ENCODE measurements at regions not wholly inside any gene's neighbourhood (a gene's known extent, or its start where the extent isn't known, plus 50 kb on each side); places are given as distances from the start of the nearest gene placed in this dataset.

- intact Hi-C loops (cut with DNase I): no loop called here
Measured at GRCh38 chr4:164529058-164529457, 224.9 kb upstream of the SMIM31 start.

GRCh38 chr4:164529486-164529885 lies 224.4 kb upstream of the SMIM31 start:
- Histone ChIP-seq H3K36me3 (replicated peaks in 1 of 2; ENCODE audit: insufficient read depth in 1 of 2, low read depth in 2 of 2) (no peaks in the 10 kb centered on the region), H3K27me3 (no peaks in the 10 kb centered on the region), H3K4me1 (no peaks in the 10 kb centered on the region), H3K9me3 (no peaks in the 10 kb centered on the region), H3K4me3 (no peak overlapping the region), H3K27ac (no peak overlapping the region)
- no peak for ATAC-seq
- DNase-seq: no peak
- intact Hi-C loops (cut with DNase I): no loop called here
- 67 to 72% methylated on average over 5 of the region's 5 CpGs for WGBS, 2 donors
- TF ChIP-seq POLR2A (IDR thresholded peaks at IDR 0.05): no peak

More at GRCh38 chr4:164529058-164529457, 224.9 kb upstream of the SMIM31 start:
- H3K27me3 ChIP-seq: no peaks in the 10 kb centered on the region
- no peaks in the 10 kb centered on the region for H3K36me3 ChIP-seq (replicated peaks in 1 of 2; ENCODE audit: insufficient read depth in 1 of 2, low read depth in 2 of 2)
- H3K27ac ChIP-seq: no peak overlapping the region
- no peak for ATAC-seq
- no peak overlapping the region for H3K4me3 ChIP-seq
- DNase-seq: no peak
- TF ChIP-seq, protein P1, sequence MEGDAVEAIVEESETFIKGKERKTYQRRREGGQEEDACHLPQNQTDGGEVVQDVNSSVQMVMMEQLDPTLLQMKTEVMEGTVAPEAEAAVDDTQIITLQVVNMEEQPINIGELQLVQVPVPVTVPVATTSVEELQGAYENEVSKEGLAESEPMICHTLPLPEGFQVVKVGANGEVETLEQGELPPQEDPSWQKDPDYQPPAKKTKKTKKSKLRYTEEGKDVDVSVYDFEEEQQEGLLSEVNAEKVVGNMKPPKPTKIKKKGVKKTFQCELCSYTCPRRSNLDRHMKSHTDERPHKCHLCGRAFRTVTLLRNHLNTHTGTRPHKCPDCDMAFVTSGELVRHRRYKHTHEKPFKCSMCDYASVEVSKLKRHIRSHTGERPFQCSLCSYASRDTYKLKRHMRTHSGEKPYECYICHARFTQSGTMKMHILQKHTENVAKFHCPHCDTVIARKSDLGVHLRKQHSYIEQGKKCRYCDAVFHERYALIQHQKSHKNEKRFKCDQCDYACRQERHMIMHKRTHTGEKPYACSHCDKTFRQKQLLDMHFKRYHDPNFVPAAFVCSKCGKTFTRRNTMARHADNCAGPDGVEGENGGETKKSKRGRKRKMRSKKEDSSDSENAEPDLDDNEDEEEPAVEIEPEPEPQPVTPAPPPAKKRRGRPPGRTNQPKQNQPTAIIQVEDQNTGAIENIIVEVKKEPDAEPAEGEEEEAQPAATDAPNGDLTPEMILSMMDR (IDR thresholded peaks at IDR 0.05): no peak
- TF ChIP-seq POLR2A (IDR thresholded peaks at IDR 0.05): no peak
- no peaks in the 10 kb centered on the region for H3K4me1 ChIP-seq
- no peaks in the 10 kb centered on the region for H3K9me3 ChIP-seq
- WGBS, 2 donors: 52 to 57% methylated on average over 2 of the region's 2 CpGs

- TF ChIP-seq, protein P1 (IDR thresholded peaks at IDR 0.05): no peak
- TF ChIP-seq POLR2A (IDR thresholded peaks at IDR 0.05): no peak
- intact Hi-C loops (cut with DNase I): no loop called here
- Histone ChIP-seq H3K27ac (no peak overlapping the region), H3K4me1 (no peaks in the 10 kb centered on the region), H3K9me3 (no peaks in the 10 kb centered on the region), H3K27me3 (no peaks in the 10 kb centered on the region), H3K4me3 (no peak overlapping the region), H3K36me3 (replicated peaks in 1 of 2; ENCODE audit: insufficient read depth in 1 of 2, low read depth in 2 of 2) (no peaks in the 10 kb centered on the region)
- ATAC-seq (no peak), DNase-seq (no peak)
- WGBS, 2 donors: 43% methylated on average over 4 of the region's 4 CpGs
Measured at GRCh38 chr4:164531336-164531735, 222.6 kb upstream of the SMIM31 start.

DNA sequence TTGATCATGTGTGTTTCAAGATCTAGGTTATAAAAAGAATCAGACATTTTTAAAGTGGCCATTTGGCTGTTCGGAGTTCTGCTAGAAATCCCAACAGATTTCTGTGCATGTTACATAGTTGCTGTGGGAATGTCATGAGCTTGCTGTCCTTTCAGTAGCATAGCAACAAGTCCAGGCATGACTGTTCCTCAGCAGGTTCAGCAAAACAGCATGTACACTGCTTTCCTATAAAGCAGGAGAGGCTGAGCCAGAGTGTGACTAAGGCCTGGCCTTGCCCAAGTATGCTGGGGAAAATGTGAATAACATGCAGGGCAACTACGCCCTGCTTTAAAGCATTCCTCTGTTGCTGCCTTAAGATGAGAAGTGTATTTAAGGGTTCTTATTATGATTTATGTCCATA lies 217.1 kb upstream of the SMIM31 start:
- Histone ChIP-seq H3K27ac (no peak overlapping the region), H3K4me3 (no peak overlapping the region), H3K4me1 (no peaks in the 10 kb centered on the region), H3K27me3 (no peaks in the 10 kb centered on the region), H3K9me3 (peaks cover 0 to 3% (median 0%) of the 10 kb centered on the region in 3 donors), H3K36me3 (replicated peaks in 1 of 2; ENCODE audit: insufficient read depth in 1 of 2, low read depth in 2 of 2) (no peaks in the 10 kb centered on the region)
- TF ChIP-seq POLR2A (IDR thresholded peaks at IDR 0.05): no peak
- TF ChIP-seq, protein P1 (IDR thresholded peaks at IDR 0.05): no peak
- intact Hi-C loops (cut with DNase I): no loop called here
- WGBS, 2 donors: 58 to 67% methylated on average over 2 of the region's 2 CpGs
- DNase-seq (no peak), ATAC-seq (no peak)

DNA sequence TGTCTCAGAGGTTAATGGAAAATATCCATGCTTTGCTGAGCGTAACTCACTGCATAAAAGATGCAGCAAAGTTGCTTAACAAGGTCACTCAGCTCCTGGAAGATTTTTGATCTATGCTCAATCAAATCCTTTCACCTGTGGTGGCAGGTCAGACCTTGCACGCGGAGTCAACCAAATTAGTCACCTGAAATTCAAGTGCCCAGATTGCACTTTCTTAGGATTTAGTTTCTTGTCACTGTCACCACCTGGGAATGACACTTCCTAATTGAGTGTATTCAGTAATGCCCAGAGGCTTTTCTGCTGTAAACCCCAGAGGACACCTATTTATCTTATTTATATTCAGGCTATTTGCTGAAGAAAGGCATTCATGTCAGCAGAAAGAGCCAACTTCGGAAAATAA lies 215.8 kb upstream of the SMIM31 start:
- H3K27ac ChIP-seq: no peak overlapping the region
- 58 to 84% methylated on average over 4 of the region's 4 CpGs for WGBS, 2 donors
- no peak for ATAC-seq
- H3K9me3 ChIP-seq: peaks cover 0 to 3% (median 0%) of the 10 kb centered on the region in 3 donors
- H3K4me1 ChIP-seq: no peaks in the 10 kb centered on the region
- TF ChIP-seq, protein P1 (IDR thresholded peaks at IDR 0.05): no peak
- no peak for TF ChIP-seq POLR2A (IDR thresholded peaks at IDR 0.05)
- H3K4me3 ChIP-seq: no peak overlapping the region
- no peak for DNase-seq
- H3K36me3 ChIP-seq (replicated peaks in 1 of 2; ENCODE audit: insufficient read depth in 1 of 2, low read depth in 2 of 2): no peaks in the 10 kb centered on the region
- no peaks in the 10 kb centered on the region for H3K27me3 ChIP-seq
- intact Hi-C loops (cut with DNase I): no loop called here

All from body of pancreas (tissue), 4 donors.